ENCODE measurements at regions not wholly inside any gene's neighbourhood (a gene's known extent, or its start where the extent isn't known, plus 50 kb on each side); places are given as distances from the start of the nearest gene placed in this dataset.

DNA sequence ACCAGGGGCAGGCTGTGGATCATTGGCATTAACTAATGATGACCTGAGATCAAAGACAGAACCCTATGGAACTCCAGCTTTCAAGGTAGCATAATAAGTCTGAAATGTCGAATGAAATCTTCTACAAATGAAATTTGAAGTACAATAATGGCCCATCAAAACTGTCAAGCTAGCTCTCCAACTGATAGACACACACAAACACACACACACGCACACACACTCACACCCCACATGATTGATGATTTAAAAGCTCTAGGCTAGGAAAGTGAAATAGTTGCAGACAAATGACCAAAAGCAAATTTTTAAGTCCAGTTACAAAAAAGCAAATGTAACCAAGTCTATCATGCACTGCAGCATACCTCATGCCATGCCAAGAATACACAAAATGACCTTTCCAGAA lies 655.7 kb downstream of the C4orf33 start:
- no peak for TF ChIP-seq EZH2 (IDR thresholded peaks at IDR 0.05; ENCODE audit: low read length, missing control alignments)
- no peak for DNase-seq (ENCODE audit: low read depth in 2 of 2)
- Histone ChIP-seq H3K36me3 (ENCODE audit: control insufficient read depth, insufficient read depth, low read length) (no peaks in the 10 kb centered on the region), H3K9ac (ENCODE audit: insufficient read depth, low read length) (no peak overlapping the region), H3K4me1 (ENCODE audit: control insufficient read depth, extremely low read depth, insufficient read depth, low read length) (no peaks in the 10 kb centered on the region), H4K20me1 (ENCODE audit: control insufficient read depth, extremely low read depth, insufficient read depth, low read length) (no peaks in the 10 kb centered on the region), H3K4me3 (replicated peaks in 1 of 4; ENCODE audit: control extremely low read depth in 1 of 4, insufficient read depth in 1 of 4, low read depth in 3 of 4, low read length in 4 of 4) (no peak overlapping the region), H3K27ac (ENCODE audit: insufficient read depth, low read length) (no peak overlapping the region), H3K9me3 (ENCODE audit: control insufficient read depth, insufficient read depth, low read depth, low read length) (no peaks in the 10 kb centered on the region), H3K27me3 (ENCODE audit: control insufficient read depth, insufficient read depth, low read length) (no peaks in the 10 kb centered on the region), H3K4me2 (ENCODE audit: extremely low read depth, insufficient read depth, low read length) (no peak overlapping the region), H3K79me2 (ENCODE audit: control insufficient read depth, insufficient read depth, low read length) (no peaks in the 10 kb centered on the region), H2AFZ (ENCODE audit: low read length) (no peak overlapping the region)

- no peak overlapping the region for H3K9ac ChIP-seq (ENCODE audit: insufficient read depth, low read length)
- H3K4me2 ChIP-seq (ENCODE audit: extremely low read depth, insufficient read depth, low read length) = no peak overlapping the region
- H3K27me3 ChIP-seq (ENCODE audit: control insufficient read depth, insufficient read depth, low read length) = no peaks in the 10 kb centered on the region
- H3K27ac ChIP-seq (ENCODE audit: insufficient read depth, low read length) = no peak overlapping the region
- H3K4me1 ChIP-seq (ENCODE audit: control insufficient read depth, extremely low read depth, insufficient read depth, low read length) = no peaks in the 10 kb centered on the region
- no peak overlapping the region for H3K4me3 ChIP-seq (replicated peaks in 1 of 4; ENCODE audit: control extremely low read depth in 1 of 4, insufficient read depth in 1 of 4, low read depth in 3 of 4, low read length in 4 of 4)
- H3K79me2 ChIP-seq (ENCODE audit: control insufficient read depth, insufficient read depth, low read length) = no peaks in the 10 kb centered on the region
- no peak for DNase-seq (ENCODE audit: low read depth in 2 of 2)
- H4K20me1 ChIP-seq (ENCODE audit: control insufficient read depth, extremely low read depth, insufficient read depth, low read length) = no peaks in the 10 kb centered on the region
- TF ChIP-seq CTCF (conservative IDR thresholded peaks at IDR 0.05 in 1 of 2, IDR thresholded peaks at IDR 0.05 in 1 of 2; ENCODE audit: low read depth in 1 of 2, low read length in 2 of 2) (no peak), EZH2 (IDR thresholded peaks at IDR 0.05; ENCODE audit: low read length, missing control alignments) (no peak)
- no peaks in the 10 kb centered on the region for H3K9me3 ChIP-seq (ENCODE audit: control insufficient read depth, insufficient read depth, low read depth, low read length)
- no peak overlapping the region for H2AFZ ChIP-seq (ENCODE audit: low read length)
- no peaks in the 10 kb centered on the region for H3K36me3 ChIP-seq (ENCODE audit: control insufficient read depth, insufficient read depth, low read length)
Measured at GRCh38 chr4:129783596-129783995, 687.6 kb downstream of the C4orf33 start.

DNA sequence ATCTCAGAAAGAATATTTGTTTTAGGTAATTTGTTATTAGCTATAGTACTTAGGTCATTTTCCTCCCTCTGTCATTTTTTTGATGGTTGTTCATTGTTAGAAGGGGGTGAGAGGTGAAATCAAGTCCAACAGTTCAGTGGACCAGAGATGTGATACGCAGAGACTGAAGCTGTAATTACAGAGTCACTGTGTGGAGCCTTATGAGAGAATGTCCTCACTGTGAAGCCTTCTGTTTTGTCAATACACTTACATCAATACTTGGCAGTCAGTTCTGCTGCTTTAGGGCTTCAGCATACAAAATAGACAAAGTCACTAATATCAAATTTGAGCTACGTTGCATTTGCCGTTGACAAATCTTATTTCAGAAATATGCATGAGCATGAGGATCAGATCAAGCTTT lies 692.5 kb downstream of the C4orf33 start:
- H3K36me3 ChIP-seq (ENCODE audit: control insufficient read depth, insufficient read depth, low read length) = no peaks in the 10 kb centered on the region
- no peak overlapping the region for H2AFZ ChIP-seq (ENCODE audit: low read length)
- H4K20me1 ChIP-seq (ENCODE audit: control insufficient read depth, extremely low read depth, insufficient read depth, low read length) = no peaks in the 10 kb centered on the region
- H3K9me3 ChIP-seq (ENCODE audit: control insufficient read depth, insufficient read depth, low read depth, low read length) = no peaks in the 10 kb centered on the region
- TF ChIP-seq CTCF (conservative IDR thresholded peaks at IDR 0.05 in 1 of 2, IDR thresholded peaks at IDR 0.05 in 1 of 2; ENCODE audit: low read depth in 1 of 2, low read length in 2 of 2) (no peak), EZH2 (IDR thresholded peaks at IDR 0.05; ENCODE audit: low read length, missing control alignments) (no peak)
- no peak overlapping the region for H3K9ac ChIP-seq (ENCODE audit: insufficient read depth, low read length)
- H3K4me2 ChIP-seq (ENCODE audit: extremely low read depth, insufficient read depth, low read length) = no peak overlapping the region
- no peaks in the 10 kb centered on the region for H3K27me3 ChIP-seq (ENCODE audit: control insufficient read depth, insufficient read depth, low read length)
- H3K79me2 ChIP-seq (ENCODE audit: control insufficient read depth, insufficient read depth, low read length) = no peaks in the 10 kb centered on the region
- H3K4me3 ChIP-seq (replicated peaks in 1 of 4; ENCODE audit: control extremely low read depth in 1 of 4, insufficient read depth in 1 of 4, low read depth in 3 of 4, low read length in 4 of 4) = no peak overlapping the region
- H3K27ac ChIP-seq (ENCODE audit: insufficient read depth, low read length) = no peak overlapping the region
- no peaks in the 10 kb centered on the region for H3K4me1 ChIP-seq (ENCODE audit: control insufficient read depth, extremely low read depth, insufficient read depth, low read length)
- DNase-seq (ENCODE audit: low read depth in 2 of 2) = no peak

Measured in fibroblast of lung (primary cell).